MCF 10A (cell line): ENCODE measurements at regions not wholly inside any gene's neighbourhood (a gene's known extent, or its start where the extent isn't known, plus 50 kb on each side); places are given as distances from the start of the nearest gene placed in this dataset.

Source experiments
- BruUV-seq: library from RNA; stranded (reverse); fragments of 400-500 nt; replicated peaks from 2 replicates; lab custom pipeline; 2021; lab: Mats Ljungman, UMichigan
- CTCF ChIA-PET: fragments of 300-600 bp; sonication (Branson Sonifier 250); formaldehyde crosslinking; extraction: SDS; loops from one replicate; lab custom pipeline; 2021; ENCODE audit warnings: antibody characterized with exemption, inconsistent platforms; lab: Yijun Ruan, JAX
- POLR2A ChIA-PET: fragments of 300-600, 350-650 bp; sonication (Branson Sonifier 250); formaldehyde crosslinking; extraction: SDS; loops from one replicate; lab custom pipeline; 2020; ENCODE audit warnings: antibody characterized with exemption, inconsistent platforms; lab: Yijun Ruan, JAX
- DNase-seq: peaks from one replicate; pipeline ENCODE4 v3.0.0-alpha.2; 2018; ENCODE audit not compliant: unreplicated experiment
- H3K27ac Mint-ChIP-seq: one replicate; pipeline ENCODE4 v1.8.0; 2022; ENCODE audit warnings: mild to moderate bottlenecking, low read depth, mixed read lengths; ENCODE audit not compliant: unreplicated experiment
- H3K27me3 Mint-ChIP-seq: one replicate; pipeline ENCODE4 v1.8.0; 2022; ENCODE audit warnings: mixed read lengths; ENCODE audit not compliant: insufficient read depth, unreplicated experiment
- H3K36me3 Mint-ChIP-seq: one replicate; pipeline ENCODE4 v1.8.0; 2022; ENCODE audit warnings: mild to moderate bottlenecking, moderate library complexity, mixed read lengths; ENCODE audit not compliant: insufficient read depth, unreplicated experiment
- H3K4me1 Mint-ChIP-seq: one replicate; pipeline ENCODE4 v1.8.0; 2022; ENCODE audit warnings: mixed read lengths; ENCODE audit not compliant: insufficient read depth, unreplicated experiment
- H3K4me3 Mint-ChIP-seq: one replicate; pipeline ENCODE4 v1.8.0; 2022; ENCODE audit warnings: mild to moderate bottlenecking, moderate library complexity, mixed read lengths; ENCODE audit not compliant: unreplicated experiment
- H3K9me3 Mint-ChIP-seq: one replicate; pipeline ENCODE4 v1.8.0; 2022; ENCODE audit warnings: mixed read lengths; ENCODE audit not compliant: unreplicated experiment
- intact Hi-C: fragments of 100-400 bp; cut with micrococcal nuclease; formaldehyde crosslinking; loops from 2 replicates; pipeline ENCODE4 v1.14.1; 2022
- TF ChIP-seq, protein P1 (sequence below): fragments of 200-600 bp; IDR thresholded peaks from one replicate; pipeline ENCODE4 v1.8.0; 2022; ENCODE audit warnings: antibody characterized with exemption, mild to moderate bottlenecking; ENCODE audit not compliant: unreplicated experiment

DNA sequence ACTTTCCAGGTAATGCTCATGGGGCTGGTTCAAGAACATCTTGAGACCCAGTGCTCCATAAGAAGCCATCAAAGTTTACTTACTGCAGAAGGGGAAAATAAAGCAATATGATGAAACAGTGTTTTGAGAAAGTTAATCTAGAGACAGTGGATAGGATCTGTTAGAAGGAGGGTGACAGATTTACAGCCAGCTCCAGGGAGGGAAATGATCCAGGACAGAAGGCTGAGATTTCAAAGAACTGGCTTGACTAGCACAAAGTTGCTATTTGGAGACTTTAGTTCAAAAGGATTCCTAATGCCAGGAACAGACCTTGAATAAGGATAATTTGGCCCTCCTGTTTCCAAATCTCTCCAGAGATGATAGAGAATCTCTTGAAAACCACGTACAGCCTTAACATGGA lies 166.5 kb upstream of the NECTIN3 start:
- peaks cover 6% of the 10 kb centered on the region for H3K36me3 Mint-ChIP-seq
- intact Hi-C loops: no loop called here
- no peaks in the 10 kb centered on the region for H3K4me1 Mint-ChIP-seq
- no peak overlapping the region for H3K4me3 Mint-ChIP-seq
- ChIA-PET POLR2A (interaction anchor here (1.6 kb wide), 1 partner anchor 15 kb away, joined by 4 read pairs; no protein-coding TSS in a partner anchor), CTCF (no interaction called here)
- H3K9me3 Mint-ChIP-seq: no peaks in the 10 kb centered on the region
- no peak overlapping the region for H3K27ac Mint-ChIP-seq
- H3K27me3 Mint-ChIP-seq: no peaks in the 10 kb centered on the region
- no peak for DNase-seq
- TF ChIP-seq, protein P1, sequence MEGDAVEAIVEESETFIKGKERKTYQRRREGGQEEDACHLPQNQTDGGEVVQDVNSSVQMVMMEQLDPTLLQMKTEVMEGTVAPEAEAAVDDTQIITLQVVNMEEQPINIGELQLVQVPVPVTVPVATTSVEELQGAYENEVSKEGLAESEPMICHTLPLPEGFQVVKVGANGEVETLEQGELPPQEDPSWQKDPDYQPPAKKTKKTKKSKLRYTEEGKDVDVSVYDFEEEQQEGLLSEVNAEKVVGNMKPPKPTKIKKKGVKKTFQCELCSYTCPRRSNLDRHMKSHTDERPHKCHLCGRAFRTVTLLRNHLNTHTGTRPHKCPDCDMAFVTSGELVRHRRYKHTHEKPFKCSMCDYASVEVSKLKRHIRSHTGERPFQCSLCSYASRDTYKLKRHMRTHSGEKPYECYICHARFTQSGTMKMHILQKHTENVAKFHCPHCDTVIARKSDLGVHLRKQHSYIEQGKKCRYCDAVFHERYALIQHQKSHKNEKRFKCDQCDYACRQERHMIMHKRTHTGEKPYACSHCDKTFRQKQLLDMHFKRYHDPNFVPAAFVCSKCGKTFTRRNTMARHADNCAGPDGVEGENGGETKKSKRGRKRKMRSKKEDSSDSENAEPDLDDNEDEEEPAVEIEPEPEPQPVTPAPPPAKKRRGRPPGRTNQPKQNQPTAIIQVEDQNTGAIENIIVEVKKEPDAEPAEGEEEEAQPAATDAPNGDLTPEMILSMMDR: no peak
- no TSS peak for BruUV-seq

GRCh38 chr3:110909839-110910238 lies 161.8 kb upstream of the NECTIN3 start:
- no TSS peak for BruUV-seq
- POLR2A ChIA-PET: no interaction called here
- intact Hi-C loops: no loop called here

DNA sequence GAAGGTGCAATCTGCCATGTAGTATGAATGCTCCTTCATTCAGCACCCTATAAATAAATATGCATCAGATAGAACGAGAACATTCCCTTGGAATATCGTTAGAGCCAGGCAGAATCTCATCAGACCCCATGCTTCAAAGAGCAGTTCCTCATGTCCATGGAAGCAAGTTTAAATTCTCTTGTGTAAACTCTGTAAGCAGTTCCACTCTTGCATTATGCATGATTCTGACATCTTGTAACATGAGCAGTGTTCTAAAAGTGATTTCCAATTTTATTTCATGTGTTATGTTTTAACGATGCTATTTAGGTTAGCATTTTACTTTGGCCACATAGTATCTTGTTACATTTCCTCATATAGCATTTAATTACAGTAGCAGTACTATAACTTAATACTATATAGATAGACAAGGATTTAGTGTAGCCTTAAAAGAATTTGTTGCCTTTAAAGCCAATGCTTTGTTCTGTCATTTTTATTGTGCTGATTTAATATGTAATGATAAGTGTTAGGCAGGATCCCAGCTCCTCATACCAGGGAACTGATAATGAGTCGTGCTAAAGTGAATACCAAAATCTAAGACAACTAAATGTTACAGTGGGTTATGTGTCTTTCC lies 161.2 kb upstream of the NECTIN3 start:
- H3K36me3 Mint-ChIP-seq: peaks cover 6% of the 10 kb centered on the region
- no peaks in the 10 kb centered on the region for H3K27me3 Mint-ChIP-seq
- H3K4me1 Mint-ChIP-seq: no peaks in the 10 kb centered on the region
- H3K9me3 Mint-ChIP-seq: no peaks in the 10 kb centered on the region
- ChIA-PET POLR2A (no interaction called here), CTCF (no interaction called here)
- no TSS peak for BruUV-seq
- intact Hi-C loops: no loop called here
- TF ChIP-seq, protein P1: no peak
- no peak overlapping the region for H3K4me3 Mint-ChIP-seq
- no peak overlapping the region for H3K27ac Mint-ChIP-seq
- no peak for DNase-seq

More at GRCh38 chr3:110909839-110910238, 161.8 kb upstream of the NECTIN3 start:
- no peaks in the 10 kb centered on the region for H3K4me1 Mint-ChIP-seq
- H3K36me3 Mint-ChIP-seq: peaks cover 6% of the 10 kb centered on the region
- CTCF ChIA-PET: no interaction called here
- no peaks in the 10 kb centered on the region for H3K27me3 Mint-ChIP-seq
- TF ChIP-seq, protein P1: no peak
- DNase-seq: no peak
- no peak overlapping the region for H3K27ac Mint-ChIP-seq
- H3K4me3 Mint-ChIP-seq: no peak overlapping the region
- no peaks in the 10 kb centered on the region for H3K9me3 Mint-ChIP-seq

GRCh38 chr3:110918963-110919362 lies 152.7 kb upstream of the NECTIN3 start:
- H3K27me3 Mint-ChIP-seq: no peaks in the 10 kb centered on the region
- DNase-seq: no peak
- CTCF ChIA-PET: no interaction called here
- no peaks in the 10 kb centered on the region for H3K36me3 Mint-ChIP-seq
- POLR2A ChIA-PET: no interaction called here
- no peak overlapping the region for H3K4me3 Mint-ChIP-seq
- H3K9me3 Mint-ChIP-seq: no peaks in the 10 kb centered on the region
- no peak overlapping the region for H3K27ac Mint-ChIP-seq
- H3K4me1 Mint-ChIP-seq: no peaks in the 10 kb centered on the region
- intact Hi-C loops: no loop called here
- no TSS peak for BruUV-seq
- TF ChIP-seq, protein P1: no peak
